ENCODE measurements at regions not wholly inside any gene's neighbourhood (a gene's known extent, or its start where the extent isn't known, plus 50 kb on each side); places are given as distances from the start of the nearest gene placed in this dataset.

DNA sequence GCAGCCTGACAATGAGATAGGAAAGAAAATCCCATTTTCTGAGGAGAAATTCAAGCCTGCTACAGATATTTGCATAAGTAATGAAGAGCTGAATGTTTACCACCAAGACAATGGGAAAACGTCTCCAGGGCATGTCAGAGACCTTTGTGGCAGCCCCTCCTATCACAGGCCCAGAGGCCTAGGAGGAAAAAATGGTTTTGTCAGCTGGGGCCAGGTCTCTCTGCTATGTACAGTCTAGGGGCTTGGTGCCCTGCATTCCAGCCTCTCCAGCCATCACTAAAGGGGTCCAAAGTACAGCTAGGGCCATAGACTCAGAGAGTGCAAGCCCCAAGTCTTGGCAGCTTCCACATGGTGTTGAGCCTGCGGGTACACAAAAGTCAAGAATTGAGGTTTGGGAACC, 361.6 kb upstream of the ANXA10 start:
- DNase-seq (ENCODE audit: low read depth in 1 of 2, low spot score in 2 of 2) = no peak
- H2AFZ ChIP-seq (ENCODE audit: low read length) = no peak overlapping the region
- ChIA-PET CTCF (ENCODE audit: partially characterized antibody) (no interaction called here), POLR2A (ENCODE audit: partially characterized antibody) (no interaction called here)
- H2BK20ac ChIP-seq (ENCODE audit: low read length) = no peak overlapping the region
- no peak for FAIRE-seq
- no peaks in the 10 kb centered on the region for H3K4me1 ChIP-seq (replicated peaks in 1 of 4; ENCODE audit: control insufficient read depth in 3 of 4, insufficient read depth in 4 of 4, low read length in 3 of 4)
- no peak overlapping the region for H3K18ac ChIP-seq (ENCODE audit: extremely low read depth, low read length)
- H4K8ac ChIP-seq (ENCODE audit: extremely low read depth, insufficient read depth, low read length) = no peak overlapping the region
- no peak overlapping the region for H2AK5ac ChIP-seq (ENCODE audit: low read depth, low read length)
- H3K79me1 ChIP-seq (ENCODE audit: low read depth, low read length) = no peaks in the 10 kb centered on the region
- no peak overlapping the region for H3K23ac ChIP-seq (ENCODE audit: insufficient read length)
- H3K9ac ChIP-seq (replicated peaks in 1 of 4; ENCODE audit: extremely low read depth in 1 of 4, low read depth in 3 of 4, low read length in 3 of 4) = no peak overlapping the region; a peak in 1 of 7 replicates
- H4K20me1 ChIP-seq (replicated peaks in 1 of 2; ENCODE audit: control insufficient read depth in 1 of 2, insufficient read depth in 2 of 2, low read length in 2 of 2) = no peaks in the 10 kb centered on the region
- H4K91ac ChIP-seq (replicated peaks; ENCODE audit: insufficient read length, low read length) = no peak overlapping the region
- no peak overlapping the region for H3K56ac ChIP-seq (replicated peaks; ENCODE audit: insufficient read length, low read depth, low read length)
- H3K79me2 ChIP-seq (ENCODE audit: control insufficient read depth in 1 of 2, insufficient read depth in 2 of 2, low read length in 2 of 2) = no peaks in the 10 kb centered on the region
- no peak overlapping the region for H3K14ac ChIP-seq (ENCODE audit: insufficient read length)
- H2BK12ac ChIP-seq (ENCODE audit: low read depth, low read length) = no peak overlapping the region
- H3K4ac ChIP-seq (replicated peaks; ENCODE audit: insufficient read length, low read depth, low read length) = no peak overlapping the region
- no peak overlapping the region for H3K27ac ChIP-seq (ENCODE audit: low read depth, low read length)
- H3K36me3 ChIP-seq (ENCODE audit: control insufficient read depth in 2 of 4, insufficient read depth in 4 of 4, low read length in 3 of 4) = peaks cover 0 to 3% (median 0%) of the 10 kb centered on the region in 4 experiments; a peak in 1 of 8 replicates
- no peak overlapping the region for H2BK120ac ChIP-seq (replicated peaks; ENCODE audit: low read depth, low read length)
- no peak overlapping the region for H2BK15ac ChIP-seq (ENCODE audit: low read length)
- H2BK5ac ChIP-seq (ENCODE audit: low read depth, low read length) = no peak overlapping the region
- H4K5ac ChIP-seq (ENCODE audit: insufficient read length, low read depth, low read length) = no peak overlapping the region
- TF ChIP-seq, protein P1, sequence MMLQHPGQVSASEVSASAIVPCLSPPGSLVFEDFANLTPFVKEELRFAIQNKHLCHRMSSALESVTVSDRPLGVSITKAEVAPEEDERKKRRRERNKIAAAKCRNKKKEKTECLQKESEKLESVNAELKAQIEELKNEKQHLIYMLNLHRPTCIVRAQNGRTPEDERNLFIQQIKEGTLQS (IDR thresholded peaks at IDR 0.05; ENCODE audit: insufficient read depth, low read depth, low read length) = no peak
- TF ChIP-seq ASH2L (IDR thresholded peaks at IDR 0.05; ENCODE audit: low read length) = no peak
- no peak for TF ChIP-seq MAFK (IDR thresholded peaks at IDR 0.05; ENCODE audit: low read depth, low read length)
- TF ChIP-seq SP2 (IDR thresholded peaks at IDR 0.05; ENCODE audit: low read length) = no peak
- TF ChIP-seq SP1 (IDR thresholded peaks at IDR 0.05; ENCODE audit: low read depth, low read length) = no peak
- TF ChIP-seq KDM1A (IDR thresholded peaks at IDR 0.05; ENCODE audit: borderline replicate concordance, low read length) = no peak
- TF ChIP-seq TAF7 (optimal IDR thresholded peaks at IDR 0.05; ENCODE audit: borderline replicate concordance, low read depth, low read length) = no peak
- no peak for TF ChIP-seq CREB1 (IDR thresholded peaks at IDR 0.05)
- no peak for TF ChIP-seq GABPA (IDR thresholded peaks at IDR 0.05; ENCODE audit: borderline replicate concordance, insufficient read depth, low read length)
- TF ChIP-seq HDAC2 (IDR thresholded peaks at IDR 0.05; ENCODE audit: borderline replicate concordance in 1 of 2, low read depth in 2 of 2, low read length in 2 of 2) = no peak
- TF ChIP-seq SIRT6 (IDR thresholded peaks at IDR 0.05; ENCODE audit: low read length) = no peak
- TF ChIP-seq NANOG (IDR thresholded peaks at IDR 0.05; ENCODE audit: insufficient read depth, low read depth, low read length, poor library complexity, severe bottlenecking) = no peak
- TF ChIP-seq KDM5A (IDR thresholded peaks at IDR 0.05; ENCODE audit: low read length) = no peak
- no peak for TF ChIP-seq RXRA (IDR thresholded peaks at IDR 0.05; ENCODE audit: insufficient read depth, low read depth, low read length)
- TF ChIP-seq ZNF274 (IDR thresholded peaks at IDR 0.05; ENCODE audit: borderline replicate concordance, extremely low read depth, low read length) = no peak
- peaks cover 19 to 25% of the 10 kb centered on the region in 2 experiments for H3K9me3 ChIP-seq (ENCODE audit: insufficient read depth in 2 of 2, low read depth in 1 of 2, low read length in 1 of 2)
- 94% methylated on average over 2 of the region's 2 CpGs; no CpG with 5 or more reads in 1 of the 2 experiments for WGBS, 2 experiments (ENCODE audit: extremely low coverage in 1 of 2, insufficient coverage in 1 of 2, insufficient read length in 1 of 2, insufficient replicate concordance in 2 of 2, low coverage in 1 of 2, low lambda C conversion rate in 2 of 2, missing lambda C conversion rate in 1 of 2)
- no peak overlapping the region for H3K4me2 ChIP-seq (ENCODE audit: insufficient read depth in 1 of 2, low read depth in 2 of 2, low read length in 2 of 2)
- no peaks in the 10 kb centered on the region for H3K27me3 ChIP-seq (replicated peaks in 1 of 4; ENCODE audit: control insufficient read depth in 3 of 4, extremely low read depth in 1 of 4, insufficient read depth in 3 of 4, low read length in 3 of 4)
- H3K4me3 ChIP-seq (ENCODE audit: extremely low read depth in 1 of 4, insufficient read depth in 2 of 4, low read depth in 3 of 4, low read length in 4 of 4) = no peak overlapping the region
- no peaks in the 10 kb centered on the region for H3K23me2 ChIP-seq (ENCODE audit: low read depth, low read length)
